ENCODE measurements at regions not wholly inside any gene's neighbourhood (a gene's known extent, or its start where the extent isn't known, plus 50 kb on each side); places are given as distances from the start of the nearest gene placed in this dataset.

GRCh38 chr10:100623521-100624230 is 87.9 kb downstream of the HIF1AN start:
- intact Hi-C loops (cut with micrococcal nuclease) = no loop called here
- Histone ChIP-seq H3K79me2 (ENCODE audit: insufficient read depth, low read length) (no peaks in the 10 kb centered on the region), H3K4me1 (ENCODE audit: control insufficient read depth in 1 of 2, insufficient read depth in 2 of 2, low read length in 2 of 2) (no peaks in the 10 kb centered on the region; a peak in 1 of 4 replicates), H2AFZ (ENCODE audit: low read depth, low read length, poor library complexity, severe bottlenecking) (no peak overlapping the region), H3K27me3 (ENCODE audit: insufficient read depth, low read length) (peaks cover 16% of the 10 kb centered on the region; the same call in 1 of the 2 replicates), H3K4me2 (ENCODE audit: low read length) (no peak overlapping the region), H3K36me3 (ENCODE audit: control insufficient read depth in 1 of 2, insufficient read depth in 2 of 2, low read length in 2 of 2) (no peaks in the 10 kb centered on the region), H4K20me1 (ENCODE audit: insufficient read depth) (no peaks in the 10 kb centered on the region), H3K4me3 (replicated peaks in 1 of 2; ENCODE audit: low read depth in 1 of 2, low read length in 2 of 2) (no peak overlapping the region), H3K9me3 (ENCODE audit: control insufficient read depth in 1 of 2, insufficient read depth in 1 of 2, low read depth in 1 of 2, low read length in 2 of 2) (no peaks in the 10 kb centered on the region), H3K27ac (ENCODE audit: low read depth, low read length) (no peak overlapping the region), H3K9ac (ENCODE audit: low read length) (no peak overlapping the region), H3K9me2 (ENCODE audit: insufficient read depth) (no peaks in the 10 kb centered on the region)
- DNase-seq (ENCODE audit: low read depth, low spot score) (no peak), ATAC-seq (no peak)
- BruUV-seq (replicated peaks) = no TSS peak
- TF ChIP-seq ZNF274 (IDR thresholded peaks at IDR 0.05; ENCODE audit: low read depth, low read length) (no peak), EGR1 (IDR thresholded peaks at IDR 0.05; ENCODE audit: low read depth) (no peak), TCF7L2 (IDR thresholded peaks at IDR 0.05; ENCODE audit: borderline replicate concordance, extremely low read depth, insufficient read depth, insufficient read length) (no peak), EZH2phosphoT487 (IDR thresholded peaks at IDR 0.05; ENCODE audit: borderline replicate concordance) (no peak), CBX3 (IDR thresholded peaks at IDR 0.05; ENCODE audit: low read depth) (no peak), ELF1 (IDR thresholded peaks at IDR 0.05; ENCODE audit: borderline replicate concordance, low read depth) (no peak)
- TF ChIP-seq, protein P1, sequence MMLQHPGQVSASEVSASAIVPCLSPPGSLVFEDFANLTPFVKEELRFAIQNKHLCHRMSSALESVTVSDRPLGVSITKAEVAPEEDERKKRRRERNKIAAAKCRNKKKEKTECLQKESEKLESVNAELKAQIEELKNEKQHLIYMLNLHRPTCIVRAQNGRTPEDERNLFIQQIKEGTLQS (IDR thresholded peaks at IDR 0.05) = no peak
- CTCF ChIA-PET = no interaction called here
- POLR2A ChIA-PET = no interaction called here
- RAD21 ChIA-PET (ENCODE audit: low non-redundant PET in 1 of 2, low total read pairs in 2 of 2, uncharacterized antibody in 2 of 2, unreplicated experiment in 2 of 2) = no interaction called here

GRCh38 chr10:100624298-100624697 is 88.6 kb downstream of the HIF1AN start:
- no peak overlapping the region for H3K9ac ChIP-seq (ENCODE audit: low read length)
- no peaks in the 10 kb centered on the region for H4K20me1 ChIP-seq (ENCODE audit: insufficient read depth)
- H3K36me3 ChIP-seq (ENCODE audit: control insufficient read depth in 1 of 2, insufficient read depth in 2 of 2, low read length in 2 of 2) = no peaks in the 10 kb centered on the region
- ChIA-PET POLR2A (no interaction called here), RAD21 (ENCODE audit: low non-redundant PET in 1 of 2, low total read pairs in 2 of 2, uncharacterized antibody in 2 of 2, unreplicated experiment in 2 of 2) (no interaction called here), CTCF (no interaction called here)
- no peak overlapping the region for H2AFZ ChIP-seq (ENCODE audit: low read depth, low read length, poor library complexity, severe bottlenecking)
- DNase-seq (ENCODE audit: low read depth, low spot score) = no peak
- TF ChIP-seq EZH2 (IDR thresholded peaks at IDR 0.05) (no peak), CEBPB (IDR thresholded peaks at IDR 0.05; ENCODE audit: low read depth) (no peak), POLR2A (IDR thresholded peaks at IDR 0.05; ENCODE audit: borderline replicate concordance, extremely low read depth, insufficient read depth, insufficient read length) (no peak), YY1 (IDR thresholded peaks at IDR 0.05; ENCODE audit: extremely low read depth, insufficient replicate concordance, low read depth, low read length) (no peak), SIN3A (IDR thresholded peaks at IDR 0.05; ENCODE audit: low read depth) (no peak), ZFX (IDR thresholded peaks at IDR 0.05) (no peak), FOSL1 (IDR thresholded peaks at IDR 0.05; ENCODE audit: low read depth) (no peak)
- TF ChIP-seq, protein P2, sequence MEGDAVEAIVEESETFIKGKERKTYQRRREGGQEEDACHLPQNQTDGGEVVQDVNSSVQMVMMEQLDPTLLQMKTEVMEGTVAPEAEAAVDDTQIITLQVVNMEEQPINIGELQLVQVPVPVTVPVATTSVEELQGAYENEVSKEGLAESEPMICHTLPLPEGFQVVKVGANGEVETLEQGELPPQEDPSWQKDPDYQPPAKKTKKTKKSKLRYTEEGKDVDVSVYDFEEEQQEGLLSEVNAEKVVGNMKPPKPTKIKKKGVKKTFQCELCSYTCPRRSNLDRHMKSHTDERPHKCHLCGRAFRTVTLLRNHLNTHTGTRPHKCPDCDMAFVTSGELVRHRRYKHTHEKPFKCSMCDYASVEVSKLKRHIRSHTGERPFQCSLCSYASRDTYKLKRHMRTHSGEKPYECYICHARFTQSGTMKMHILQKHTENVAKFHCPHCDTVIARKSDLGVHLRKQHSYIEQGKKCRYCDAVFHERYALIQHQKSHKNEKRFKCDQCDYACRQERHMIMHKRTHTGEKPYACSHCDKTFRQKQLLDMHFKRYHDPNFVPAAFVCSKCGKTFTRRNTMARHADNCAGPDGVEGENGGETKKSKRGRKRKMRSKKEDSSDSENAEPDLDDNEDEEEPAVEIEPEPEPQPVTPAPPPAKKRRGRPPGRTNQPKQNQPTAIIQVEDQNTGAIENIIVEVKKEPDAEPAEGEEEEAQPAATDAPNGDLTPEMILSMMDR (IDR thresholded peaks at IDR 0.05 in 2 of 3, conservative IDR thresholded peaks at IDR 0.05 in 1 of 3; ENCODE audit: borderline replicate concordance in 1 of 3, insufficient read depth in 1 of 3, low read depth in 2 of 3, low read length in 2 of 3) = no peak
- BruUV-seq (replicated peaks) = no TSS peak
- peaks cover 15% of the 10 kb centered on the region; the same call in 1 of the 2 replicates for H3K27me3 ChIP-seq (ENCODE audit: insufficient read depth, low read length)
- no peak overlapping the region for H3K4me2 ChIP-seq (ENCODE audit: low read length)
- no peaks in the 10 kb centered on the region for H3K79me2 ChIP-seq (ENCODE audit: insufficient read depth, low read length)
- H3K9me3 ChIP-seq (ENCODE audit: control insufficient read depth in 1 of 2, insufficient read depth in 1 of 2, low read depth in 1 of 2, low read length in 2 of 2) = no peaks in the 10 kb centered on the region
- no peak for ATAC-seq
- no peaks in the 10 kb centered on the region; a peak in 1 of 4 replicates for H3K4me1 ChIP-seq (ENCODE audit: control insufficient read depth in 1 of 2, insufficient read depth in 2 of 2, low read length in 2 of 2)
- H3K27ac ChIP-seq (ENCODE audit: low read depth, low read length) = no peak overlapping the region
- no peak overlapping the region for H3K4me3 ChIP-seq (replicated peaks in 1 of 2; ENCODE audit: low read depth in 1 of 2, low read length in 2 of 2)
- no peaks in the 10 kb centered on the region for H3K9me2 ChIP-seq (ENCODE audit: insufficient read depth)
- intact Hi-C loops (cut with micrococcal nuclease) = no loop called here

All from HCT116 (cell line).